Osteocyte (in vitro differentiated cells): ENCODE measurements at regions not wholly inside any gene's neighbourhood (a gene's known extent, or its start where the extent isn't known, plus 50 kb on each side); places are given as distances from the start of the nearest gene placed in this dataset.

ENCODE experiments used
- DNase-seq: peaks from one replicate; pipeline ENCODE4 v3.0.0; 2021; ENCODE audit warnings: mixed read lengths; ENCODE audit not compliant: unreplicated experiment; ENCODE audit errors: extremely low spot score
- H3K27ac Mint-ChIP-seq: one replicate; pipeline ENCODE4 v1.8.0; 2021; ENCODE audit warnings: mild to moderate bottlenecking, mixed read lengths; ENCODE audit not compliant: unreplicated experiment
- H3K27me3 Mint-ChIP-seq: one replicate; pipeline ENCODE4 v1.8.0; 2021; ENCODE audit warnings: mixed read lengths; ENCODE audit not compliant: unreplicated experiment
- H3K36me3 Mint-ChIP-seq: one replicate; pipeline ENCODE4 v1.8.0; 2021; ENCODE audit warnings: mixed read lengths; ENCODE audit not compliant: unreplicated experiment
- H3K4me1 Mint-ChIP-seq: one replicate; pipeline ENCODE4 v1.8.0; 2021; ENCODE audit warnings: mixed read lengths; ENCODE audit not compliant: unreplicated experiment
- H3K4me3 Mint-ChIP-seq: one replicate; pipeline ENCODE4 v1.8.0; 2021; ENCODE audit warnings: mild to moderate bottlenecking, moderate library complexity, mixed read lengths; ENCODE audit not compliant: unreplicated experiment
- H3K9me3 Mint-ChIP-seq: one replicate; pipeline ENCODE4 v1.8.0; 2021; ENCODE audit warnings: mixed read lengths; ENCODE audit not compliant: unreplicated experiment
- CTCF ChIP-seq: fragments of 200-600 bp; sonication (generic); IDR thresholded peaks from 2 replicates; pipeline ENCODE4 v1.5.0; 2021; ENCODE audit warnings: antibody characterized with exemption, mild to moderate bottlenecking, moderate library complexity

GRCh38 chr9:120110520-120110919, 469.4 kb downstream of the CDK5RAP2 start:
- H3K4me1 Mint-ChIP-seq: no peaks in the 10 kb centered on the region
- no peaks in the 10 kb centered on the region for H3K9me3 Mint-ChIP-seq
- H3K4me3 Mint-ChIP-seq: no peak overlapping the region
- no peaks in the 10 kb centered on the region for H3K27me3 Mint-ChIP-seq
- no peak for DNase-seq
- H3K27ac Mint-ChIP-seq: no peak overlapping the region
- no peak for TF ChIP-seq CTCF
- H3K36me3 Mint-ChIP-seq: no peaks in the 10 kb centered on the region

GRCh38 chr9:120109242-120109641, 470.7 kb downstream of the CDK5RAP2 start:
- Mint-ChIP-seq H3K4me3 (no peak overlapping the region), H3K27me3 (no peaks in the 10 kb centered on the region), H3K27ac (no peak overlapping the region), H3K36me3 (no peaks in the 10 kb centered on the region), H3K4me1 (no peaks in the 10 kb centered on the region), H3K9me3 (no peaks in the 10 kb centered on the region)
- no peak for TF ChIP-seq CTCF
- DNase-seq: no peak

DNA sequence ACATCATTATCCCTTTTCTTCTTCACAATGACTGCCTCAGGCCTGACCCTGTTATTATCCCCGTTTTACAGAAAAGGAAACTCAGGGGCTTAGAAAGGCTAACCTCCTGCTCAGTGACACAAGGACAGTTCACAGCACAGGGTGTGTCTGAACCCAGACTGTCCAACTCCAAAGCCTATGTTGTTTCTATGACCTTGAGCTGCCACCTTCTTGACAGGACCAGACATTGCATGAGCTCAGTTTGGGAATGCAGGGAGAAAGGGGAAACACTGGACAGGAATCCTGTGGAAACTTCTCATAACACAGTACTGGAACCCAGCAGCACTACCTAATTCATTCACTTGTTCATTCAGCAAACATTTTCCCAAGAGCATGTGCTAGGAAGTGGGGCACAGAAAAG, 472.8 kb downstream of the CDK5RAP2 start:
- Mint-ChIP-seq H3K27ac (no peak overlapping the region), H3K4me3 (no peak overlapping the region), H3K27me3 (no peaks in the 10 kb centered on the region), H3K4me1 (no peaks in the 10 kb centered on the region), H3K9me3 (no peaks in the 10 kb centered on the region), H3K36me3 (no peaks in the 10 kb centered on the region)
- DNase-seq: no peak
- TF ChIP-seq CTCF: no peak

- Mint-ChIP-seq H3K4me1 (no peaks in the 10 kb centered on the region), H3K27ac (no peak overlapping the region), H3K36me3 (no peaks in the 10 kb centered on the region), H3K27me3 (no peaks in the 10 kb centered on the region), H3K9me3 (no peaks in the 10 kb centered on the region), H3K4me3 (no peak overlapping the region)
- DNase-seq: no peak
- no peak for TF ChIP-seq CTCF
These were observed 475.2 kb downstream of the CDK5RAP2 start for GRCh38 chr9:120104771-120105170.

GRCh38 chr9:120100595-120100994, 479.4 kb downstream of the CDK5RAP2 start:
- H3K4me3 Mint-ChIP-seq: no peak overlapping the region
- no peaks in the 10 kb centered on the region for H3K4me1 Mint-ChIP-seq
- TF ChIP-seq CTCF: no peak
- no peak overlapping the region for H3K27ac Mint-ChIP-seq
- DNase-seq: no peak
- no peaks in the 10 kb centered on the region for H3K36me3 Mint-ChIP-seq
- no peaks in the 10 kb centered on the region for H3K9me3 Mint-ChIP-seq
- H3K27me3 Mint-ChIP-seq: no peaks in the 10 kb centered on the region
